Panc1 (cell line): ENCODE measurements at regions not wholly inside any gene's neighbourhood (a gene's known extent, or its start where the extent isn't known, plus 50 kb on each side); places are given as distances from the start of the nearest gene placed in this dataset.

Source experiments
- CTCF ChIP-seq: fragments of 450-650 bp; IDR thresholded peaks from 2 replicates; pipeline ENCODE4 v1.5.1; 2017; ENCODE audit warnings: mild to moderate bottlenecking
- POLR2AphosphoS5 ChIP-seq: IDR thresholded peaks from 2 replicates; pipeline ENCODE4 v1.6.1; 2012; ENCODE audit warnings: mild to moderate bottlenecking, low read depth, low read length, moderate library complexity
- REST ChIP-seq, 2 experiments: IDR thresholded peaks; 2 replicates each; pipeline ENCODE4 v1.6.1; 2011 to 2012; ENCODE audit warnings: low read depth in 2 of 2, control low read depth in 1 of 2, low read length in 1 of 2, mild to moderate bottlenecking in 1 of 2, moderate library complexity in 1 of 2; ENCODE audit not compliant: insufficient read depth in 1 of 2
- SIN3A ChIP-seq: IDR thresholded peaks from 2 replicates; pipeline ENCODE4 v1.6.1; 2012; ENCODE audit warnings: low read depth, mild to moderate bottlenecking, low read length, moderate library complexity, borderline replicate concordance; ENCODE audit not compliant: insufficient read depth
- TCF7L2 ChIP-seq: IDR thresholded peaks from 2 replicates; pipeline ENCODE4 v1.6.1; 2011; ENCODE audit warnings: mild to moderate bottlenecking, low read depth, low read length, inconsistent platforms

GRCh38 chrX:9278475-9279233 lies 186.2 kb upstream of the TBL1X start:
- TF ChIP-seq CTCF (no peak), POLR2AphosphoS5 (no peak), REST (IDR thresholded peaks at IDR 0.05; ENCODE audit: insufficient read depth in 1 of 2, low read depth in 2 of 2, low read length in 1 of 2) (no peak), SIN3A (no peak), TCF7L2 (no peak)
